ENCODE measurements at regions not wholly inside any gene's neighbourhood (a gene's known extent, or its start where the extent isn't known, plus 50 kb on each side); places are given as distances from the start of the nearest gene placed in this dataset.
"Not testable (repeated sequence)": the region's sequence is repeated elsewhere in the genome, so short reads cannot be mapped to it uniquely, and the experiment has no call there.

DNA sequence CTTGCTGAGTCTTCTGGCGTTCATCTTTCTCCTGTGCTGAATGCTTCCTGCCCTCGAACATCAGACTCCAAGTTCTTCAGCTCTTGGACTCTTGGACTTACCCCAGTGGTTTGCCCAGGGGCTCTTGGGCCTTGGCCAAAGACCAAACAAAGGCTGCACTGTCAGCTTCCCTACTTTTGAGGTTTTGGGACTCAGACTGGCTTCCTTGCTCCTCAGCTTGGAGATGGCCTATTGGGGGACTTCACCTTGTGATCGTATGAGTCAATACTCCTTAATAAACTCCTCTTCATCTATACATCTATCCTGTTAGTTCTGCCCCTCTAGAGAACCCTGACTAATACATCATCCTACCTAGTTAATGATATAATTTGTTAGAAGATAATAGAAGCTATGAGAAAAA is 415.4 kb downstream of the TMEM38B start:
- DNase-seq (ENCODE audit: low read depth) = not testable (repeated sequence)

DNA sequence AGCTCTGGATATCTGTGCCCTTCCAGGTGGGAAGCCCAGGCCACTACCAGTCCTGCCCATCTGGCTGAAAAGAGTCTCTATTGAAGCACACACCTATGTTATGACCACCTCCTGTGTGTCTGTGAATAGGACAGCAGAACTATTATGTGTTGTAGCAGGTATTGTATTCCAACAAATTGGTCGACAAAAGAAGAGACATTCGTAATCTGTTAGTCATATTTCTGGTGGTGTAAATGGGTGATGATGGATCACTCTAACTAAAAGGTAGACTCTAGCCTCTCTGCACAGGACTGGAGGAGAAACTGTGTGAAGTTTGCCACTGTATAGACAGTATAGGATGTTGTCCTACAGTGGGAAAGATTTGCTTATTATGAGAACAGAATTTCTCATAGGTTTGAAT is 416.1 kb downstream of the TMEM38B start:
- no peak for DNase-seq (ENCODE audit: low read depth)

DNA sequence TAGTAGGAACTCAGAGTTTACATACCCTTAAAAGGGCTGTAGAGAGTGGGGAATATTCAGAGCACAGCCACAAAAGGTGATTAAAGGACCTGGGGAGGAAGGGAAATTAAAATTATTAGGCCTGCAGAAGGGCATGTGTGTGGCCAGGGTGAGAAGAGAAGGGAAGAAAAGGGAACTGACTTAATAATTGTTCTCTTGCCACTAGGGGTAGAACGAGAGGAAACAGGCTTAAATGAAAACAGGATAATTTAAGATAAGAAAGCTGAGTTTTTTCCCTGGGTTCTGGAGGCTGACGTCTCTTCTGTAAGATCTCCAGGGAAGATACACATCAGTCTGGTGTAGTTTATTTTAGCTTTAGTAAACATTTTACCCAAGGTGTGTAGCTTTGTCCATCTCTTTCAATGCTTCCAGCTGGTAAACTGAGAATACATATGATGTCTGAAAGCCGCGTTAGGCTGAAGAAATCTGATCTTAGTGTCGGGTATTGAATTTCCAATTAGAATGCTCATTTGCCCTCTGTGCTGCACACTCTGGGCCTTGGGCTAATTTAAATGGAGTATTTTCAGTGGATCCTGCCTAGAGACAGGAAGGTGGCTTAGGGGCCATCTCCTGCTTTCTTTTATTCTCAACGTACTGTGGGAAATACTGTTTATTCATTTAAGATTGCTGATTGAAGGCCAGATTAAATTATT is 416.8 kb downstream of the TMEM38B start:
- DNase-seq (ENCODE audit: low read depth) = no peak

DNA sequence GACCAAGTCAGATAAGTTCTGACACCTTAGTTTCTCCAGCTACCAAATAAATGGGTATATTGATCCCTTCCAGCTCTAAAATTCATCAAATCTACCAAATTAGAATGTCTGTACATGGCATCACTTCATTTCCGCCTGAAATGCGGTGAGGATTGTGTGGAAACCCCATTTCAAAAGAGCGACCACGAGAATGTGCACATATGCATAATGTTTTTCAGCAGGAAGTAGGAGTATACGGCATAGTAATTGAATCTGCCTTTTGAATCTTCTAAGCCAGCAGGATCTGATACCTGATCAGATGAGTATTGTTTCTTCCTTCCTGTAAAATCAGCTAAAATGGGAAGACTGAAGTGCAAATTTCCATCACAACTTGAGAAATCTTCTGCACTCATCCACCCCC is 418.6 kb downstream of the TMEM38B start:
- DNase-seq (ENCODE audit: low read depth) = no peak

DNA sequence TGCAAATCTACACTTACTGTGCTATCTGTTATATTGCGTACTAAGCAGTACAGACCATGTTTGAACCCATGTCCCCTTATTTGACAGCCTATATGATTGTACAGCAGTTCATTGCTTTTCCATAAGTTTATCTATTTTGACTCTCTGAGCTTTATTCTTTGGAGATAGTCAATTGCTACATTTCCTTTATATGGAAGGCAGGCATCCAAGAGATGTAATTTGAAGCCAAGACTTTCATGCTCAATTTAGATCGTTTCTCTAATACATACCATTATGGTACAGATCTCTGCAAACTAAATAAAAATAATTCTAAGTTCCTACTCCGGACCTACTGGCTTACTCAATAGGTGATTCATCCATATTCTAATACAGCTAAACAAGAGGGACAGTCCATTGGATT is 424.8 kb downstream of the TMEM38B start:
- no peak for DNase-seq (ENCODE audit: low read depth)

DNA sequence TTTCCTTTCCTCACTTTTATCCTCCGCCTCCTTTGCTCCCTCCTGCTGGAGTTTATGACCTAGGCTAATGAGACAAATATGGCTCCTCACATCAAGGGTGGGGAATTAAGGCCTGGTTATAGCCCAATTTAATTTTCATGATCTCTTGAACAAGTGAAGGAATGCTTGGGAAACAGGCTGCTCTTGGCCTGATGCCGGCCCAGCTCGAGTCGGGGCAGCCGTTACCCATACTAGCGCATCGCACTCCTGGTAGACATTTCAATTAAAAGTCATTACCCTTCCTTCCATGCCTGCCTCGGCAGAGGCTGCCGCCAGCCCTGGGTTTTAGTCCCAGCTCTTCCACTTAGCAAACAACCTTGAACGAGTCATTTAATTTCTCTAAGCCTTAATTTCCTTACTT is 425.7 kb downstream of the TMEM38B start:
- no peak for DNase-seq (ENCODE audit: low read depth)

DNA sequence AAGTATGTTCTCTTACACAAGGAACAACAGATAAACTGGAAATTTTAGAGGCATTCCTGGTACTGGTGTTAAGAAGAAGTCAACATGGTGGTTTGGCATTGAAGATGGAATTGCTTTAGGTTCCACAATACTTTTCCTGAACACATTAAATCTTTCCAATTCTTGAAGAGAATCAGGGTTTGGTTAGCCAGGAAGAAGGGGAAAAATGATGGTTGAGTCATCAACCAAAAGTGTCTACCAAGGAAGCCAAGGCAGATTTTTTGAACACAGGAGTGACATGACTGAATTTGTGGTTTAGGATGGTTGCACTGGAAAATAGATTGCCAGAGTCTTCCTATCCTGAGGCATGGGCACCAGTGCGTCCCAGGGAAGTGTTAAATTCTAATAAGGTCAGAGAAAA is 433.4 kb downstream of the TMEM38B start:
- no peak for DNase-seq (ENCODE audit: low read depth)

DNA sequence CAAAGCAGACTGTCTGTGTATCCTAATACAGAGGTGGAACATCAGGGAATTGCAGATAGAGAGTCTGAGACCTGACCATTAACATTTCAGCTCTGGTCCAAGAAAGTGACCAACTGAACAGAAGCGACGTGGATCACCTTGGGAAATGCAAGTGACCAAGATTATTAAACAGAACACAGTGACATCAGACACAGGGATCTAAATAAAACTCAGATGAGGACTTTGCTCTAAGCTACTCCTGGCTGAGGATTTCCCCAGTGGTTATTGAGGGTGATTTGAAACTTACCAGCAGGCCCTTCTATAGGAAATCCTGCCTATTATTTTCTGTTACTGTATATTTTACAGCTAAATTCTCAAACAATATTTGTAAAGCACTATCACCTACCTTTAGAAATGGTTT is 436.0 kb downstream of the TMEM38B start:
- DNase-seq (ENCODE audit: low read depth) = no peak

DNA sequence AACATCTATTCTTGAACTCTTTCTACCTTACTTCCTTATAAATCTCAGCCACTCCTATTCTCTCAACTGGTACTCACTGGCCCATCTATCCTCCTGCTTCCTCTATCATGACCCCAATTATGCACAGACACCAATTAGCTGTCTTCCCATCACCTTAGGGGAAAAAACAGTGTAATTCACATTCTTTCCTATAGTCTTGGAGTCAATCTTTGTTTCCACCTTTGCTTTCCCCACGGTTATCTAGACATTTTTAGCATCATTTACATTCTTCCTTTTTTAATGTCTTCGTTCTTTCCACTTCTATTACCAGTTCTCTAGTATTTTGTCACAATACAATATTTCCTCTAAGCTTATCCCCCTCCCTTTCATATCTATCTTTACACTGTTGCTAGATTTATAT is 449.4 kb downstream of the TMEM38B start:
- no peak for DNase-seq (ENCODE audit: low read depth)

DNA sequence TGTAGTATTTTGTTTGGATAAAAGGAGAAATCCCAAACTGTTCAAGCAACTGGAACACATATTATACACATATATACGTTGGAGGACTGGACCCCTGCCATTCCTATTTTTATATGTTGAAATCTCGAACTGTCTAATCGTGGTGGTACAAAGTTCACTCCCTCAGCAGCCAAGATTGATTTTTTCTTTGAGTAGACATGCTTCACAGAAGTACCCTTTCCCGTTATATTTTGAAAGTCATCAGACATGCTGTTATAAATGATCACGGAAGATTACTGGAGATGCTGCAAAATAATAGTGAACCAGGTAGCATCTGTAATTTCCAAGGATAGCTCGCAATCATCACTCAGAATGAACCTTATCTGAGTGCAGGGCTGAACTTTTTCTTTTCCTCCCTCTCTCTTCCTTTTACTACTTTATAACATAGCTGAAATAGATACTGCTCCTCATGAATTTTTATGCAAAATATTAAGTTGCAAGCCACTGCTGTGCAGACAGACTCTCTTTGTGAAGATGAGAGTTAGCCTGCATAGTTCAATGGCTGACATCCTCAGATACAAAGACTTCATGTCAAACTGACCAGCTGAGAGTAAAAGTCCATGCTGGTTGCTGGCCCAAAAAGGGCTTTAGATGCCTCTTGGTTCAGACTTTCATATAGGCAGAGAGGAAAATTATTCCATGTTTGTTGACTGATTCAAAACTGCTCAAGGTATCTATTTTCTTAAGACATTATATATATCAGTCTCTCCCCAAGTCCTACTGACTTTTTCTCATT is 451.9 kb downstream of the TMEM38B start:
- DNase-seq (ENCODE audit: low read depth) = no peak

DNA sequence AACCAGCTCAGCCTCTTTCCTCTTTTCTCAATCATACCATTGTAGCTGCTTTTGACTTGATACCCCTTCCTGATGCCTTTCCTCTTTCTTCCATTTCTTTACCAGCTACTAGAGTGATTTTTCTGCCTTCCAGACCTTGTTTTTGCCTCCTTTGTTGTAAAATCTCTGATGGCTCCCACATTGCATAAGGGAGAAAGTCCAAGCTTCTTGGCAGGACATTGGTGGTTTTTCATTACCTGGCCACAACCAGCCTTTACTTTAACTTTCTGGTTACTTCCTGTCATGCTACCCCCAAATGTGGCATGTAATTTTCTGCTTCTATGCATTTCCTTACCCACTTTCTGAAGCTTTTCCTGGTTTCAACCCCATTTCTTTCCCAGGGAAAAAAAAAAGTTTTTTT is 452.5 kb downstream of the TMEM38B start:
- no peak for DNase-seq (ENCODE audit: low read depth)

DNA sequence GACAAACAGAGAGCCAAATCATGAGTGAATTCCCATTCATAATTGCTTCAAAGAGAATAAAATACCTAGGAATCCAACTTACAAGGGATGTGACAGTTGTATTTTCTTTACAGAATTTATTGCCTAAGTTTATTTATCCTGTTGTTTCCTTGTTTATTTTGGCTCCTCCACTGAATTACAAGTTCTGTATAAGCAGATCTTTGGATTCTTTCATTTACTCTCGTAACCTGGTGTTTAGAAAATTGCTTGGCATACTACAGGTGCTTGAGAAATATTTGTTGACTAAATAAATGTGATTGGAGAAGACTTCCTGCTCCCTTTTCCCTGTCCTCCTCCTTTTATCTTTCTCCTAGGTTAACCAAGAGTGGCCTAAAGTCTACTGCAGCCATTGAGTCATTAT is 455.6 kb downstream of the TMEM38B start:
- DNase-seq (ENCODE audit: low read depth) = no peak

DNA sequence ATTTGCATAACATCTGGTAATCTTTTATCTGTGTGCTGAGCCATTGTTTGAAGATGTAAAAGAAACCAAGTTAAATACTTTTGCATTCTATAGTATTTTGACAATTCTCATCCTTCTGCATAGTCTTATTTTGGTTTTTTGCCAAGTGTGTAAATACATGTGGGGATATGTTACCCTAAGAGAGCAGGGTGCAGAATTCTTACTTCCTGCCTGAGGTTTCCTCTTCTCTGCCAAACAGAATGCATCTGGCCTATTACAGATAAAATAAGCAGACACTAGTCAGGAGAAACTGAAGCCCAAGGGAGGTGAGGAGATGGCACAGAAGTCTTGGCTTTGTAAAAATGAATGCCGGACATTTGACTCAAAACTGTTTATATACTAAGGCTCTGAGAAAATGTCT is 462.1 kb downstream of the TMEM38B start:
- DNase-seq (ENCODE audit: low read depth) = no peak

DNA sequence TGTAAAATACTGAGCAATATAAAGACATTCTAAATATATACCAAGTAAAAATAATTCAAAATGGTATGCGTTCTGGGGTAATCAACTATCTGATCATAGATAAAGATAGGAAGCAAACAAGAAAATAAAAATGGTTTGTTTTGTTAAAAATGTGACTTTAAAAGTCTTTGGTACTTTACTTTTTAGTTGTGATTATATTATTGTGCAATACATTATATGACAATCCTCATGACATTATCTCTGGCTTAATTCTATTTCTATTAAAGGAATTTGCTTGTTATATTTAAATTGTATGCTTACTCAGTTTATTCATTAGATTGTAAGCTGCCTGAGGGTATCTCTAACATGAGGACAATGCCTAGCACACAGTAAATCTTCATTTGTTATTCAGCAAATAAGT is 477.9 kb downstream of the TMEM38B start:
- DNase-seq (ENCODE audit: low read depth) = no peak

DNA sequence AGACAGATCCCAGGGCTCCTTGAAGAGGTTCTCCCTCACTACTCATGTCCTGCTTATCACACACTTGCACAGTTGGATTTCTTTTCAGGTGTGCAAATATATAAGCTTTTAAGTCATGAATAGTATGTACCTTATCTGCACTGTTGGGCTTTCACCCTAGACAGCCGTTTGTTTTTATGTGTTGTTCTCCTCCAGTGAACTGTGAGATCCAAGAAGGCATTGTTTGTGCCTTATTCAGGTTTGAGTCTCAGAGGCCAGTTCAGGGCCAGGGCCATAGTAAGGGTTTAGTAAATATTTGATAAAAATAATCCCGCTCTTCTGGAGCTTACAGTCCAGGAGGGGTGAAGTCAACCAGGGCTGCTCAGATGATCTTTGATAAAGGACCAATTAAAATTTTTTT is 480.0 kb downstream of the TMEM38B start:
- DNase-seq (ENCODE audit: low read depth) = no peak

DNA sequence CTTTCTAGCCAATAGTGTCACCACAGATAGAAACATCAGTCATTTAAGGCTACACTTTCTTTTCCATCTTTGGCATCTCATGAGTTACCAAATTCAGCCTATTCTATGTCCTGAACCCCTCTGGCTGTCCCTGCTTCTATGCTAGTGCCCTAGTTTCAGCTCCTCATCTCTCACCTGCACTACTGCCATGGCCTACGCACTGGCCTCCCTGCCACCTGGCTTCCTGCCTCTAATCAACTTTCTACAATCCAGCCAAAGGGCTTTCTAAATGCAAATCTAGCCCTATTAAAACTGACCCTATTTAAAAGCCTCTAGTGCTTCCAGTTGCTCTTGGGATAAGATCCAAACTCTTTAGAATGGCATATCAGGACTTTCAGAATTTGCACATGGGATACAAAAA is 482.9 kb downstream of the TMEM38B start:
- DNase-seq (ENCODE audit: low read depth) = no peak

DNA sequence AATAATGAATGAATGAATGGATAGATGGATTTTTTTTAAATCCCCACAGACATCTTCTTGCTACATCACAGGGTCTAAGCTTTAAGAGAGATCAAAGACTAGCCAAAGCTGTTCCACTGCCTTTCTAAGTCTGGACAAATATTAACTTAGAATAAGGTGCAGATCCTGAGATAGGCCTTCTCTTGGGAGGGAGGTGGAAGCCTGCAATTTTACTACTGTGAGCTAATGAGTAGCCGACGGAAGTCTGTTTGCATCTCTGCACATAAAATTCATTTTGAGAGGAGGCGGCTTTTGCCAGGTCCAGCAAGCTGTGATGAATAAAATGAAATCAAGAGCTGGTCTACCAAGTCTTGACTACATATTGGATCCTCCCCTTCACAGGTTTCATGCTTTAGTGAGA is 484.9 kb downstream of the TMEM38B start:
- no peak for DNase-seq (ENCODE audit: low read depth)

DNA sequence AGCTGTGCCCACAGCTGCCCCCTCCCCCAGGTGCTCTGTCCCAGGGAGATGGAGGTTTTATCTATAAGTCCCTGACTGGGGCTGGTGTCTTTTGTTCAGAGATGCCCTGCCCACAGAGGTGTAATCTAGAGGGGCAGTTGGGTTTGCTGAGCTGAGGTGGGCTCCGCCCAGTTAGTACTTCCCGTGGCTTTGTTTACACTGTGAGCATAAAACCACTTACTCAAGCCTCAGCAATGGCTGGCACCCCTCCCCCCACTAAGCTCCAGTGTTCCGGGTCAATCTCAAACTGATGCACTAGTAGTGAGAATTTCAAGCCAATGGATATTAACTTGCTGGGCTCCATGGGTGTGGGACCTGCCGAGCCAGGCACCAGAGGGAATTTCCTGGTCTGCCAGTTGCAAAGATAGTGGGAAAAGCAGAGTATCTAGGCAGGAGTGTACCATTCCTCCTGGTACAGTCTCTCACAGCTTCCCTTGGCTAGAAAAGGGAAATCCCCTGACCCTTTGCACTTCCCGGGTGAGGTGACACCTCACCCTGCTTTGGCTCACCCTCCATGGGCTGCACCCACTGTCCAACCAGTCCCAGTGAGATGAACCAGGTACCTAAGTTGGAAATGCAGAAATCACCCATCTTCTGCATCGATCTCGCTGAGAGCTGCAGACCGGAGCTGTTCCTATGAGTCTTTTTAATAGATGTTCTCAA is 509.6 kb downstream of the TMEM38B start:
- not testable (repeated sequence) for DNase-seq (ENCODE audit: low read depth)

DNA sequence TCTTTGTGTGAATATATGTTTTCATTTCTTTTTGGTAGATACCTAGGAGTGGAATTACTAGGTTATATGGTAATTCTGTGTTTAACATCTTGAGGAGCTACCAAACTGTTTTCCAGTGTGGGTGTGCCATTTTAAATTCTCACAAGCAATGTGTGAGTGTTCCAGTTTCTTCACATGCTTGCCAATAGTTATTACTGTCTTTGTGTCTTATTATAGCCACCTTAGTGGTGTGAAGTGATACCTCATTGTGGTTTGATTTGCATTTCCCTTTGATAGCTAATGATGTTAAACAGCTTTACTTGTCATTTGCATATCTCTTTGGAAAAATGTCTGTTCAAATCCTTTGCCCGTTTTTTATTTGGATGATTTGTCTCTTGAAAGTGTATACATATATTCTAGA is 513.0 kb downstream of the TMEM38B start:
- DNase-seq (ENCODE audit: low read depth) = no peak

DNA sequence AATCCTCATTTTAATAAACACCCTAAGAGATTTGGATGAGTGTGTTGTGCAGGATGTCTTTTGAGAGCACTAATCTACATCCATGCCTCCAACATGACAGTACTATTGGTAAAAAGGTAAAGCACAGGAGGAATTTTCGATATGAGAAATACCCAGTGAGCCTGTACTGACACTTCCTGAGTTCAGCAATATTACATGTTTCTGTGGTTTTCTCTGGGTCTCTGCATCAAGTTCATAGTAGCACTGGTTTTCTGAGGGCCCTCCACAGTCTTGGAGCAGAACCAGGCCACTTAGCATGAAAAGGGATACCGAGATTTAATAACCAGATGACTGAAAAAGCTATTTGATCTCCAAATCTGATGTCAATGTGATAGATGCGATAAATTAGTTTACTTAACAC is 524.1 kb downstream of the TMEM38B start:
- DNase-seq (ENCODE audit: low read depth) = no peak

DNA sequence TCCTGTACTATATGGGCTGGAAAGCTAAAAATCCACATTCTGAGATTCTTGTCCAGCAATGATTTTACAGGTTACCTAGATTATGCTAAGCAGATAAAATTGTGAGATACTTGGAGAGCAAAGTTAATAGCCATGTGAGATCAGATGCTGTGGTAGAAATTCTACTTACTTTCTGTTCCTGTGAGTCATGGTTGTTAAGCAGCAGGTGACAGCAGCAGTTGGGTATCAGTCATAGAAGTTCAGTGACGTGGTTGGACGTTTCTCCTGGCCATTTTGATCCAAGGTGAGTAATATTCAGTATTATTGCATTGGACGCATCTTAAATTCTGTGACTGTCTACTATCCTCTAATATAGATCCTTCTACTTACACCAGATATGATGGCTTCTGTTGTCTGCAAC is 524.5 kb downstream of the TMEM38B start:
- DNase-seq (ENCODE audit: low read depth) = no peak

DNA sequence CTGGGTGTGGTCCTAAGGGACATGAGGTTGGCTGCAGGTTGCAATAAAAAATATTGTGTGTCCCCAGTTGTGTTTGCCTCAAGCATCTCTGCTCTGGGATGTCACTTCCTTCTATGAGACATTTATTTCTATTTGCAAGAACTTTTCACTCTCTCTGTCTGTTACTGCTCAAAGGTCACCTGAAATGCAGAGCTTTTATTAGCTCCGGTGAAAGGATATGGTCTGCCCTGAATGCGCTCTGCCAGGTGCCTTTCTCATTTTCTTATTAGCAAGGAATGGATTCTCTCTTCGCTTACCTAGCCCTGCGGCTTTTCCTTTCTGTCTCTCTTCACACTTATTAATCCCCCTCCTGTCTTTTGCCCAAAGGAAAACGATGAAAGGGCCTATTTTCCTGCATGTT is 526.1 kb downstream of the TMEM38B start:
- no peak for DNase-seq (ENCODE audit: low read depth)

DNA sequence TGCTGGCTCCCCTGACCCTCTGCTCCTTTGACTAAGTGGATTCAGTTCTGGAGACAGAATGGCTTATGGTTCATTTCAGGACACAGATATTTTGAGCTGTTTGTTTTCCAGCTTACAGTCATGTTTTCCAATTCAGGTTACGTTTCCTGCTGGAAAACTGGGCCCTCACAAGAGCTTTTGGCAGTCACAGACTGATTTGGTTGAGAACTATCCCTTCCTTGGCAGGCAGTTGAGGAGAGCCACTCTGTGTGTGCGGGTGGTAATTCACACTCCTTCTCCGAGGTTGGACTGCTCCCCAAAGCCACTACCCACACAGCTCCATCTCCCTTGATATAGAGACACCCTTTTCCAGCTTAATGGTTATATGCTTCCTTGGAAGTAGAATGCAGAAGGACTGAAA is 534.5 kb downstream of the TMEM38B start:
- no peak for DNase-seq (ENCODE audit: low read depth)

All from stimulated activated CD8-positive, alpha-beta memory T cell treated with anti-CD3 and anti-CD28 coated beads, Interleukin-7, amount 100 ng/mL, for 24 hours (primary cell).